SK-MEL-5 (cell line): ENCODE measurements at regions not wholly inside any gene's neighbourhood (a gene's known extent, or its start where the extent isn't known, plus 50 kb on each side); places are given as distances from the start of the nearest gene placed in this dataset.

ENCODE experiments used
- DNase-seq: peaks from one replicate; pipeline ENCODE4 v3.0.0-alpha.2; 2016; ENCODE audit warnings: low read depth, low spot score
- in situ Hi-C: cut with HindIII; loops from 2 replicates; pipeline ENCODE4 v1.10.0; 2016; ENCODE audit warnings: low sequenced_read_pairs, high pct_unique_total_duplicates, low pct_unique_long_range_greater_than_20kb

GRCh38 chr3:107950417-107950816, 140.4 kb downstream of the CD47 start:
- in situ Hi-C loops: no loop called here

GRCh38 chr3:107949394-107949970, 141.3 kb downstream of the CD47 start:
- in situ Hi-C loops: no loop called here
- DNase-seq: no peak

More at GRCh38 chr3:107950417-107950816, 140.4 kb downstream of the CD47 start:
- DNase-seq: peak; percentile 25

GRCh38 chr3:107947203-107947602, 143.6 kb downstream of the CD47 start:
- no peak for DNase-seq
- in situ Hi-C loops: no loop called here

GRCh38 chr3:107946700-107947099, 144.1 kb downstream of the CD47 start:
- in situ Hi-C loops: no loop called here
- no peak for DNase-seq

- no peak for DNase-seq
- in situ Hi-C loops: no loop called here
These were observed 145.3 kb downstream of the CD47 start for GRCh38 chr3:107945417-107946094.

GRCh38 chr3:107943786-107944523, 146.9 kb downstream of the CD47 start:
- in situ Hi-C loops: no loop called here
- DNase-seq: no peak

- no peak for DNase-seq
- in situ Hi-C loops: no loop called here
These were observed 147.7 kb downstream of the CD47 start for GRCh38 chr3:107942951-107943749.

- in situ Hi-C loops: no loop called here
These were observed 148.6 kb downstream of the CD47 start for GRCh38 chr3:107942244-107942643.

GRCh38 chr3:107939691-107940442, 151.0 kb downstream of the CD47 start:
- DNase-seq: no peak
- in situ Hi-C loops: no loop called here

More at GRCh38 chr3:107942244-107942643, 148.6 kb downstream of the CD47 start:
- DNase-seq: no peak

GRCh38 chr3:107938143-107938542, 152.7 kb downstream of the CD47 start:
- peak; percentile 72 for DNase-seq
- in situ Hi-C loops: no loop called here

- in situ Hi-C loops: no loop called here
- DNase-seq: no peak
These were observed 156.0 kb downstream of the CD47 start for GRCh38 chr3:107934808-107935207.

GRCh38 chr3:107933450-107933849, 157.4 kb downstream of the CD47 start:
- in situ Hi-C loops: no loop called here

GRCh38 chr3:107931326-107931725, 159.5 kb downstream of the CD47 start:
- in situ Hi-C loops: no loop called here
- no peak for DNase-seq

More at GRCh38 chr3:107933450-107933849, 157.4 kb downstream of the CD47 start:
- DNase-seq: no peak

- in situ Hi-C loops: no loop called here
- no peak for DNase-seq
These were observed 161.7 kb downstream of the CD47 start for GRCh38 chr3:107929088-107929487.

- peak; percentile 32 for DNase-seq
- in situ Hi-C loops: no loop called here
These were observed 162.8 kb downstream of the CD47 start for GRCh38 chr3:107928084-107928445.

GRCh38 chr3:107927361-107928083, 163.3 kb downstream of the CD47 start:
- peak; percentile 85 for DNase-seq
- in situ Hi-C loops: no loop called here

GRCh38 chr3:107925851-107926250, 165.0 kb downstream of the CD47 start:
- DNase-seq: no peak
- in situ Hi-C loops: no loop called here
